DND-41 (cell line): ENCODE measurements at regions not wholly inside any gene's neighbourhood (a gene's known extent, or its start where the extent isn't known, plus 50 kb on each side); places are given as distances from the start of the nearest gene placed in this dataset.

Experiments
- CTCF ChIP-seq: IDR thresholded peaks from 2 replicates; pipeline ENCODE4 v1.5.1; 2012; ENCODE audit warnings: borderline replicate concordance, low read length, moderate library complexity, mild to moderate bottlenecking; ENCODE audit not compliant: poor library complexity, severe bottlenecking; ENCODE audit errors: extremely low read depth
- EZH2 ChIP-seq: IDR thresholded peaks from 3 replicates; pipeline ENCODE4 v1.6.1; 2012; ENCODE audit warnings: borderline replicate concordance, low read depth, mild to moderate bottlenecking, moderate library complexity, low read length, inconsistent platforms; ENCODE audit not compliant: severe bottlenecking

- TF ChIP-seq CTCF (no peak), EZH2 (no peak)
These were observed 435.0 kb downstream of the TMEM114 start for GRCh38 chr16:8155275-8155674.
